GM23338 (cell line): ENCODE measurements at regions not wholly inside any gene's neighbourhood (a gene's known extent, or its start where the extent isn't known, plus 50 kb on each side); places are given as distances from the start of the nearest gene placed in this dataset.

ENCODE experiments used
- ATAC-seq: fragments of 200-7000 bp; cut with Tn5 transposase; 3 replicates; pipeline ENCODE4 v1.9.1; 2020
- DNase-seq: peaks from one replicate; pipeline ENCODE4 v3.0.0-alpha.2; 2015; ENCODE audit warnings: low spot score
- H2AFZ ChIP-seq: fragments of 200-600 bp; sonication (generic); 2 replicates; pipeline ENCODE4 v1.8.0; 2016; ENCODE audit warnings: antibody characterized with exemption, mild to moderate bottlenecking, moderate library complexity
- H3F3A ChIP-seq: fragments of 200-600 bp; sonication (generic); replicated peaks from 2 replicates; pipeline ENCODE4 v1.8.0; 2017; ENCODE audit warnings: antibody characterized with exemption, mixed run types, low read depth
- H3K27ac ChIP-seq: fragments of 200-600 bp; sonication (generic); 2 replicates; pipeline ENCODE4 v1.6.1; 2016; ENCODE audit warnings: low read depth
- H3K27me3 ChIP-seq: fragments of 200-600 bp; sonication (generic); 2 replicates; pipeline ENCODE4 v1.8.0; 2016; ENCODE audit warnings: mild to moderate bottlenecking, mixed run types, moderate library complexity; ENCODE audit not compliant: insufficient read depth
- H3K36me3 ChIP-seq: fragments of 200-600 bp; sonication (generic); 2 replicates; pipeline ENCODE4 v1.8.0; 2016; ENCODE audit warnings: mild to moderate bottlenecking; ENCODE audit not compliant: insufficient read depth
- H3K4me1 ChIP-seq: fragments of 200-600 bp; sonication (generic); 2 replicates; pipeline ENCODE4 v1.8.0; 2016; ENCODE audit warnings: mild to moderate bottlenecking, moderate library complexity; ENCODE audit not compliant: insufficient read depth
- H3K4me2 ChIP-seq: fragments of 200-600 bp; sonication (generic); 2 replicates; pipeline ENCODE4 v1.7.1; 2017; ENCODE audit warnings: mixed run types
- H3K4me3 ChIP-seq: fragments of 200-600 bp; sonication (generic); 2 replicates; pipeline ENCODE4 v1.6.1; 2016; ENCODE audit warnings: mixed run types
- H3K79me2 ChIP-seq: fragments of 200-600 bp; sonication (generic); replicated peaks from 2 replicates; pipeline ENCODE4 v1.8.0; 2017; ENCODE audit warnings: mild to moderate bottlenecking; ENCODE audit not compliant: insufficient read depth
- H3K9me2 ChIP-seq: fragments of 200-600 bp; sonication (generic); 2 replicates; pipeline ENCODE4 v1.8.0; 2017; ENCODE audit not compliant: insufficient read depth
- H4K20me1 ChIP-seq: fragments of 200-600 bp; sonication (generic); replicated peaks from 2 replicates; pipeline ENCODE4 v1.8.0; 2017; ENCODE audit warnings: mild to moderate bottlenecking; ENCODE audit not compliant: insufficient read depth
- H3K27ac Mint-ChIP-seq: 2 replicates; pipeline ENCODE4 v1.8.0; 2020; ENCODE audit warnings: inconsistent platforms, mild to moderate bottlenecking, moderate library complexity, mixed read lengths
- H3K27me3 Mint-ChIP-seq: 3 replicates; pipeline ENCODE4 v1.8.0; 2022; ENCODE audit warnings: low read depth, mild to moderate bottlenecking, moderate library complexity, mixed read lengths, inconsistent platforms; ENCODE audit not compliant: insufficient read depth, poor library complexity
- H3K36me3 Mint-ChIP-seq: 3 replicates; pipeline ENCODE4 v1.8.0; 2021; ENCODE audit warnings: low read depth, mild to moderate bottlenecking, inconsistent platforms, moderate library complexity, mixed read lengths
- H3K4me1 Mint-ChIP-seq: 3 replicates; pipeline ENCODE4 v1.8.0; 2020; ENCODE audit warnings: mild to moderate bottlenecking, inconsistent platforms, mixed read lengths
- H3K4me3 Mint-ChIP-seq: 3 replicates; pipeline ENCODE4 v1.8.0; 2021; ENCODE audit warnings: moderate library complexity, mild to moderate bottlenecking, inconsistent platforms, mixed read lengths
- H3K9me3 Mint-ChIP-seq: 3 replicates; pipeline ENCODE4 v1.8.0; 2020; ENCODE audit warnings: moderate library complexity, mild to moderate bottlenecking, inconsistent platforms, mixed read lengths
- CREB1 ChIP-seq: fragments of 250-450 bp; sonication (Bioruptor Pico); IDR thresholded peaks from 2 replicates; pipeline ENCODE4 v1.5.0; 2020; ENCODE audit warnings: low read depth, mild to moderate bottlenecking, moderate library complexity
- CTCF ChIP-seq, 2 experiments: fragments of 200-600 bp in 1 of 2; sonication (generic) in 1 of 2; conservative IDR thresholded peaks; 2 replicates each; pipeline versions ENCODE4 v1.5.1 to v1.6.1; 2016 to 2017; ENCODE audit warnings: antibody characterized with exemption in 2 of 2, low read depth in 2 of 2, mild to moderate bottlenecking in 2 of 2, moderate library complexity in 1 of 2
- ETS1 ChIP-seq: IDR thresholded peaks from 2 replicates; pipeline ENCODE4 v1.6.1; 2016; ENCODE audit warnings: antibody characterized with exemption
- EZH2phosphoT487 ChIP-seq: fragments of 200-600 bp; sonication (generic); IDR thresholded peaks from one replicate; pipeline ENCODE4 v1.8.1; 2018; ENCODE audit warnings: antibody characterized with exemption; ENCODE audit not compliant: unreplicated experiment
- JUNB ChIP-seq: IDR thresholded peaks from one replicate; pipeline ENCODE4 v1.6.1; 2016; ENCODE audit warnings: antibody characterized with exemption; ENCODE audit not compliant: unreplicated experiment
- POLR2AphosphoS5 ChIP-seq: IDR thresholded peaks from 2 replicates; pipeline ENCODE4 v1.6.1; 2016; ENCODE audit warnings: antibody characterized with exemption, low read depth
- REST ChIP-seq: IDR thresholded peaks from one replicate; pipeline ENCODE4 v1.6.1; 2018; ENCODE audit warnings: antibody characterized with exemption; ENCODE audit not compliant: unreplicated experiment
- STAT1 ChIP-seq: IDR thresholded peaks from one replicate; pipeline ENCODE4 v1.6.1; 2016; ENCODE audit warnings: antibody characterized with exemption; ENCODE audit not compliant: unreplicated experiment
- ZNF114 ChIP-seq: fragments of 250-450 bp; sonication (Bioruptor Pico); IDR thresholded peaks from 2 replicates; pipeline ENCODE4 v1.5.0; 2020; ENCODE audit warnings: mild to moderate bottlenecking, moderate library complexity
- ZNF462 ChIP-seq: fragments of 250-450 bp; sonication (Bioruptor Pico); IDR thresholded peaks from 2 replicates; pipeline ENCODE4 v1.5.0; 2020; ENCODE audit warnings: mild to moderate bottlenecking, moderate library complexity

GRCh38 chr9:16154521-16155078 is 601.8 kb downstream of the CCDC171 start:
- ATAC-seq (peak; percentile 99), DNase-seq (peak; percentile 91)
- peaks cover 19% of the 10 kb centered on the region for H3K4me1 Mint-ChIP-seq
- H3K27ac ChIP-seq = no peak overlapping the region
- H3K27me3 Mint-ChIP-seq = peaks cover 15% of the 10 kb centered on the region
- H4K20me1 ChIP-seq = no peaks in the 10 kb centered on the region
- H3K27ac Mint-ChIP-seq = no peak overlapping the region
- peak overlapping the region; percentile 96 for H2AFZ ChIP-seq
- H3K9me3 Mint-ChIP-seq = no peaks in the 10 kb centered on the region
- H3F3A ChIP-seq = no peaks in the 10 kb centered on the region
- H3K36me3 Mint-ChIP-seq = no peaks in the 10 kb centered on the region
- no peaks in the 10 kb centered on the region for H3K79me2 ChIP-seq
- H3K36me3 ChIP-seq = no peaks in the 10 kb centered on the region
- peak overlapping the region; percentile 39 for H3K4me3 ChIP-seq
- peak overlapping the region; percentile 68 for H3K4me2 ChIP-seq
- peaks cover 13% of the 10 kb centered on the region for H3K27me3 ChIP-seq
- TF ChIP-seq ZNF114 (CRISPR knock-in tag) (no peak), JUNB (no peak), ETS1 (no peak), EZH2phosphoT487 (no peak), STAT1 (no peak), ZNF462 (CRISPR knock-in tag) (no peak), CREB1 (peak; percentile 54), POLR2AphosphoS5 (no peak), CTCF (conservative IDR thresholded peaks at IDR 0.05; ENCODE audit: low read depth in 2 of 2) (peak; percentile 45 to 65), REST (no peak)
- H3K4me3 Mint-ChIP-seq = peak overlapping the region; percentile 62
- H3K9me2 ChIP-seq = no peaks in the 10 kb centered on the region
- H3K4me1 ChIP-seq = no peaks in the 10 kb centered on the region
